ENCODE measurements at regions not wholly inside any gene's neighbourhood (a gene's known extent, or its start where the extent isn't known, plus 50 kb on each side); places are given as distances from the start of the nearest gene placed in this dataset.

DNA sequence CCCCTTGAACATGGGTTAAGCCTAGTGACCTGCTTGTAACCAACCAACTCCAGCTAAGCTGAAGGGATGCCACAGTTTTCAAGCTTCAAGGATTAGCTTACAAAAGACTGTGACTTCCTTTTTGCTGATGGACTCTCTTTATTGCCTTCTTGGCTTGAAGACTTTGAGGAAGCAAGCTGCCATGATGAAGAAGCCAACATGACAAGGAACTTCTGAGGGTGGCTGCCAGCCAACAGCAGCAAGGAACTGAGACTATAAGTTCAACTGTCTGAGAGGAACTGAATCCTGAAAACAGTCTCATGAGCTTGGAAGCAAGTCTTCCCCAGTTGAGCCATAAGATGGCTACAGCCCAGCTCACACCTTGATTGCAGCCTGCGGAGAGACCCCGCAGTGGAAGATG lies 116.1 kb upstream of the TAF11L2 start:
- H3K36me3 ChIP-seq (replicated peaks in 1 of 2; ENCODE audit: control extremely low read depth in 1 of 2, control insufficient read depth in 1 of 2, extremely low read depth in 1 of 2, insufficient read depth in 2 of 2, low read length in 1 of 2) = no peaks in the 10 kb centered on the region
- no peak for TF ChIP-seq EZH2 (IDR thresholded peaks at IDR 0.05; ENCODE audit: borderline replicate concordance, insufficient read depth, low read depth, low read length, poor library complexity, severe bottlenecking)
- TF ChIP-seq, protein P1, sequence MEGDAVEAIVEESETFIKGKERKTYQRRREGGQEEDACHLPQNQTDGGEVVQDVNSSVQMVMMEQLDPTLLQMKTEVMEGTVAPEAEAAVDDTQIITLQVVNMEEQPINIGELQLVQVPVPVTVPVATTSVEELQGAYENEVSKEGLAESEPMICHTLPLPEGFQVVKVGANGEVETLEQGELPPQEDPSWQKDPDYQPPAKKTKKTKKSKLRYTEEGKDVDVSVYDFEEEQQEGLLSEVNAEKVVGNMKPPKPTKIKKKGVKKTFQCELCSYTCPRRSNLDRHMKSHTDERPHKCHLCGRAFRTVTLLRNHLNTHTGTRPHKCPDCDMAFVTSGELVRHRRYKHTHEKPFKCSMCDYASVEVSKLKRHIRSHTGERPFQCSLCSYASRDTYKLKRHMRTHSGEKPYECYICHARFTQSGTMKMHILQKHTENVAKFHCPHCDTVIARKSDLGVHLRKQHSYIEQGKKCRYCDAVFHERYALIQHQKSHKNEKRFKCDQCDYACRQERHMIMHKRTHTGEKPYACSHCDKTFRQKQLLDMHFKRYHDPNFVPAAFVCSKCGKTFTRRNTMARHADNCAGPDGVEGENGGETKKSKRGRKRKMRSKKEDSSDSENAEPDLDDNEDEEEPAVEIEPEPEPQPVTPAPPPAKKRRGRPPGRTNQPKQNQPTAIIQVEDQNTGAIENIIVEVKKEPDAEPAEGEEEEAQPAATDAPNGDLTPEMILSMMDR (IDR thresholded peaks at IDR 0.05) = no peak
- H4K20me1 ChIP-seq (ENCODE audit: control insufficient read depth, insufficient read depth, low read length, poor library complexity, severe bottlenecking) = no peaks in the 10 kb centered on the region
- ATAC-seq (ENCODE audit: low read depth) = no peak
- H3K9me3 ChIP-seq (ENCODE audit: control extremely low read depth in 1 of 3, control insufficient read depth in 2 of 3, insufficient read depth in 1 of 3, low read length in 2 of 3) = no peaks in the 10 kb centered on the region
- no peak overlapping the region for H3K27ac Mint-ChIP-seq
- H3K27me3 Mint-ChIP-seq = no peaks in the 10 kb centered on the region
- no peaks in the 10 kb centered on the region for H3K79me2 ChIP-seq (ENCODE audit: control insufficient read depth, insufficient read depth, low read length)
- H3K4me3 Mint-ChIP-seq = no peak overlapping the region
- H3K27ac ChIP-seq (ENCODE audit: low read length in 2 of 2) = no peak overlapping the region
- H3K4me3 ChIP-seq (ENCODE audit: control extremely low read depth in 1 of 5, extremely low read depth in 1 of 5, insufficient read depth in 1 of 5, low read depth in 2 of 5, low read length in 4 of 5) = no peak overlapping the region
- ChIA-PET CTCF (interaction anchor here (2.0 kb wide), 1 partner anchor 166 kb away, joined by 6 read pairs; no protein-coding TSS in a partner anchor), POLR2A (no interaction called here)
- no CpG with 5 or more reads among the region's 2 CpGs for WGBS (ENCODE audit: insufficient coverage)
- peaks cover 12% of the 10 kb centered on the region for H3K4me1 Mint-ChIP-seq
- H3K27me3 ChIP-seq (replicated peaks in 1 of 4; ENCODE audit: control extremely low read depth in 1 of 4, control insufficient read depth in 3 of 4, insufficient read depth in 4 of 4, low read length in 3 of 4) = no peaks in the 10 kb centered on the region
- H3K9me3 Mint-ChIP-seq (ENCODE audit: insufficient read depth) = no peaks in the 10 kb centered on the region
- H2AFZ ChIP-seq (ENCODE audit: insufficient read depth, low read depth, low read length, poor library complexity, severe bottlenecking) = no peak overlapping the region
- H3K4me2 ChIP-seq (replicated peaks; ENCODE audit: low read depth, low read length, poor library complexity, severe bottlenecking) = no peak overlapping the region
- H3K9ac ChIP-seq (ENCODE audit: low read length) = no peak overlapping the region
- DNase-seq = no peak
- H3K4me1 ChIP-seq (ENCODE audit: control insufficient read depth in 2 of 2, insufficient read depth in 2 of 2, low read length in 2 of 2) = peaks cover 0 to 13% of the 10 kb centered on the region in 2 donors
- intact Hi-C loops (cut with micrococcal nuclease) = no loop called here

DNA sequence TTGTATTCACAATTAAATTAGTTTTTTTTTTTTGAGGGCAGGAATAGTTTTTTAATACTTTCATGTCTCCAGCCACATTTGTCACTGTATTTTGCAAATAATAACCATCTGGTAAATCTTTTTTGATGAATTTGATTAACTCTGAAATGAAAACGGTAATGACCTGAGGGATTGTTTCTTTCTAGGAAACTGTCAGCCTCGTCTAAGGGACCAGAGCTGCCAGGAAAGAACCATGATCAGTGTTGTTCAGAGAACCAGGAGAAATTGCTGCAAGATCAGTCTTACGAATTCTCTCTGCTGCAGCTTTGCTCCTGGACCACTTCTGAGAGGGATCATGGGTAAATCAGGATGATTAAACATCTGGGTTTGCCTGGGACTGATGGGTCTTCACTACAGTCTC lies 114.5 kb upstream of the TAF11L2 start:
- CTCF ChIA-PET = no interaction called here
- Mint-ChIP-seq H3K9me3 (ENCODE audit: insufficient read depth) (no peaks in the 10 kb centered on the region), H3K27me3 (no peaks in the 10 kb centered on the region), H3K4me1 (peaks cover 12% of the 10 kb centered on the region), H3K4me3 (no peak overlapping the region), H3K27ac (no peak overlapping the region)
- Histone ChIP-seq H3K79me2 (ENCODE audit: control insufficient read depth, insufficient read depth, low read length) (no peaks in the 10 kb centered on the region), H3K27ac (ENCODE audit: low read length in 2 of 2) (no peak overlapping the region), H3K9ac (ENCODE audit: low read length) (no peak overlapping the region), H3K27me3 (replicated peaks in 1 of 4; ENCODE audit: control extremely low read depth in 1 of 4, control insufficient read depth in 3 of 4, insufficient read depth in 4 of 4, low read length in 3 of 4) (no peaks in the 10 kb centered on the region), H3K4me2 (replicated peaks; ENCODE audit: low read depth, low read length, poor library complexity, severe bottlenecking) (no peak overlapping the region), H3K9me3 (ENCODE audit: control extremely low read depth in 1 of 3, control insufficient read depth in 2 of 3, insufficient read depth in 1 of 3, low read length in 2 of 3) (no peaks in the 10 kb centered on the region), H3K4me1 (ENCODE audit: control insufficient read depth in 2 of 2, insufficient read depth in 2 of 2, low read length in 2 of 2) (peaks cover 0 to 13% of the 10 kb centered on the region in 2 donors), H2AFZ (ENCODE audit: insufficient read depth, low read depth, low read length, poor library complexity, severe bottlenecking) (peak overlapping the region; percentile 26), H3K36me3 (replicated peaks in 1 of 2; ENCODE audit: control extremely low read depth in 1 of 2, control insufficient read depth in 1 of 2, extremely low read depth in 1 of 2, insufficient read depth in 2 of 2, low read length in 1 of 2) (no peaks in the 10 kb centered on the region), H3K4me3 (ENCODE audit: control extremely low read depth in 1 of 5, extremely low read depth in 1 of 5, insufficient read depth in 1 of 5, low read depth in 2 of 5, low read length in 4 of 5) (no peak overlapping the region), H4K20me1 (ENCODE audit: control insufficient read depth, insufficient read depth, low read length, poor library complexity, severe bottlenecking) (no peaks in the 10 kb centered on the region)
- 90% methylated on average over 3 of the region's 3 CpGs for WGBS (ENCODE audit: insufficient coverage)
- TF ChIP-seq, protein P1 (IDR thresholded peaks at IDR 0.05) = no peak
- no peak for TF ChIP-seq EZH2 (IDR thresholded peaks at IDR 0.05; ENCODE audit: borderline replicate concordance, insufficient read depth, low read depth, low read length, poor library complexity, severe bottlenecking)
- ATAC-seq (ENCODE audit: low read depth) (no peak), DNase-seq (no peak)
- intact Hi-C loops (cut with micrococcal nuclease) = no loop called here
- POLR2A ChIA-PET = no interaction called here

Measured in B cell (primary cell).